ENCODE measurements at regions not wholly inside any gene's neighbourhood (a gene's known extent, or its start where the extent isn't known, plus 50 kb on each side); places are given as distances from the start of the nearest gene placed in this dataset.

DNA sequence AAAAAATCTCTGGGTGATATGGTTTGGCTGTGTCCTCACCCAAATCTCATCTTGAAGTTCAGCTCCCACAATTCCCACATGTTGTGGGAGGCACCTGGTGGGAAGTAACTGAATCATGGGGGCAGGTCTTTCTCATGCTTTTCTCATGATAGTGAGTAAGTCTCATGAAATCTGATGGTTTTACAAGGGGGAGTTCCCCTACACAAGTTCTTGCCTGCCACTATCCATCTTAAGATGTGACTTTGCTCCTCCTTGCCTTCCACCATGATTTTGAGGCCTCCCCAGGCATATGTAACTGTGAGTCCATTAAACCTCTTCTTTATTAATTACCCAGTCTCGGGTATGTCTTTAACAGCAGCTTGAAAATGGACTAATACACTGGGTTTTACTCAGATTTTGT, 513.9 kb downstream of the TLE4 start:
- no peak for DNase-seq (ENCODE audit: low read depth)

DNA sequence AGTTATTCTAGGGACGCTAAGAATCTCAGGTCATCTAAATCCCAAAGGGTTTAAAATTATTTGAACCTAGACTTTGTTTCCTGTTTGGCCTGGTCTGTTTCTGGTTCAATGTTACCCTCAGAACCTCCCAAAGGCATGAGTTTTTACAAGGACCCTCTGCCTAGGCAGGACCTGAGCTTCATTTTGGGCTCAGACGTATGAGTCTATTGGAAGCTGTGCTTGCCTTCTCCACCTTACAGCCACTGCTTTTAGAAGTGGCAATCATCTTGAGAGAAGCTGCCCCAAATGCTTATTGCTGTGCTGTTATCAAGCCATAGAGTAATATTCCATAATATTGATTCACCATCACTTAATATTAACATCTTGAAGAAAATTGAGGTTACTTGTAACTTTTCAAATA, 510.4 kb downstream of the TLE4 start:
- DNase-seq (ENCODE audit: low read depth): no peak

- DNase-seq (ENCODE audit: low read depth): no peak
These were observed 507.1 kb downstream of the TLE4 start for GRCh38 chr9:80078826-80079225.

DNA sequence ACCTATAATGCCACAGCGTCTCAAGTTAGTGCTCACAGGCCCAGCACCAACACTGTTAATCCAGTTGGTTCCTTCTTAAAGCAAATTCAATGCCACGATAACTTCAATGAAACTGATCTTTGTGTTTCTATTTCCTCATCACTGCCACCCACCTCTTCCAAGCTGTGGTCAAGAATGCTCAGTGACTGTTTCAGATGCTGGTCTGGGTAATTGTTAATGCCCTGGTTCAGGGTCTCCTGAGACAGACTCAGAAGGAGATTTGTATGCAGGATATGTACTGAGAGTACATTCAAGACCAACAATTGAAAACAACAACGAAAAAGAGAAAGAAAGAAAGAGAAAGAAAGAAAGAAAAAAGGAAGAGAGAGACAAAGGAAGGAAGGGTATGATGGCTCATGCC, 505.3 kb downstream of the TLE4 start:
- DNase-seq (ENCODE audit: low read depth): no peak

DNA sequence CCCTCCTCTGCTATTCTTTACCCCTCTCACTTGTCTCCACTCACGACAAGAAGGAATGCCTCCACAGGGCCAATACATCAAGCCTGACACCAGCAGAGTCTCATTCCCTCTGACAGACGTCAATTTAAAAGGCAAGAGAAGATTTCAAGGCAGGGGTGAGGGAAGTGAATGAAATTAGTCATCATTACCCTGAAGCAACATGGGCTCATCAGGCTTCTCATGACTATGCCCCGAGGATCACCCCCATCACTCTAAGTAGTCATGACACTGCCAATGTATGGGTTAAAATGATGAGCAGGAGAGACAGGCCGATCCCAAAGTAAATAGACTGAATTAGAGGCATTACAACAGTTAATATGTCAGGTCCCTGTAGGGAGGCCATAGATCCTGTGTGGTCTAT, 504.4 kb downstream of the TLE4 start:
- no peak for DNase-seq (ENCODE audit: low read depth)

GRCh38 chr9:80074439-80074838, 502.7 kb downstream of the TLE4 start:
- no peak for DNase-seq (ENCODE audit: low read depth)

- no peak for DNase-seq (ENCODE audit: low read depth)
These were observed 500.7 kb downstream of the TLE4 start for GRCh38 chr9:80072451-80072850.

DNA sequence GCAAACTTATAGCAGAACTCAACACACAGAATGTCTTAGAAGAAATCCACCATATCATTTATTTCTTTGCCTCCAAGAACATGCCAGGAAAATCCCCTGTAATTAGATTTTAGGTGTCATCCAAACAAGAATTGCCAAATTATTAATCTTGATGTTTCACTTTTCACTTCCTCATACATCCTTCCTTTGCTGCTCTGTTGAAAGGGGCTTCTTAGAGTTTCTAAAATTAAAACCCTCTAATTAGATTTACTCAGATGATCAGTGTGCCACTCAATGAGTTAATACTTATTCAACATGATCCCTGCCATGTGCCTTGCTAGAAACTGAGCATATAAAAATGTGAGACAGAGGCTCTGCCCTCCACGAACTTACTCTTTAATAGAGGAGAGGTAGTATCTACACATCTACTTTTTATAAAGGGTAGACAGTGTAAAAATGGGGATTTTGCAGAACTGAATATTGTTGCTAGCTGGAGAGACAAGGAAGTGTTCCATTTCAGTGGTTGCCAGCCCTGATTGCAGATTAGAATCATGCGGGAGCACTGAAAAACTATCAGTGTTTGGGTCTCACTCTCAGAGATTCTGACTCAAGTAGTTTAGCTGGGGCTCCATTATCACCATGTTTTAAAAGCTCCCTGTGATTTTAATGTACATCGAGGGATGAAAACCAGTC, 498.4 kb downstream of the TLE4 start:
- DNase-seq (ENCODE audit: low read depth): no peak

DNA sequence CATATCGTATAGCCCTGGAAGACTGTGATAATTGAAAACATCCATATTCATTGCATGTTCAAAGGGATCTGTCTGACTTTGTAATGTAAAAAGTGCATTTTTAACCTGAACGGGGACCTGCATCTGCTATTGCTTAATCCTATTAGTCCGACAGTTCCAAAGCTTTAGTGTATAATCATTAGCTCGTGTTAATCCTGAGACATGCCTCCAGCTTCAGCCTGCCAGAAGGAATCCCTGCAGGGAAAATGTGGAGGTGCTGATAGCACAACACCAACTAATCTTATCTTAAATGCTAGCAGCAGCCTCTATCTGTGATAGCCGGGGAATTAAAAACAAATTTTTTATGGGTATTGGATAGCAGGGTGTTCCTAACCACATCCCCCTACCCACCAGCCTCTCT, 495.2 kb downstream of the TLE4 start:
- no peak for DNase-seq (ENCODE audit: low read depth)

DNA sequence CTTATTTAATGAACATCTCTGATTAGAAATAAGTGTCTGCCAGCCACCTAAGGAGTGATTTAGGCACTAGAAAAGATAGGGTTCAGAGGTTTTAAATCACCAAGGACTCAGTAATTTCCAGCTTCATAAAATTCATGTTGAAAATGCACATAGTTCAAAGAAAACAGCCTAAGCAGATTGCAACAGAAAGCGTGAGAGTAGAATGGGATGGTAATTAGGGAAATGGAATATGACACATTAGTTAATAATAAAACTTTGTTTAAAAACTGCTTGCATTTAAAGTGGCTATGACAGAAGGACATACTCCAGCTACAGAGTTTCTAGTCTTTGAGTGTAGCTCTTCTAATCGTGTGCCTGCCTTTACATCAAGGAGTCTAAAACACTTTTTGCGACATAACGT, 490.8 kb downstream of the TLE4 start:
- peak; percentile 23 for DNase-seq (ENCODE audit: low read depth)

- peak; percentile 100 for DNase-seq (ENCODE audit: low read depth)
These were observed 490.2 kb downstream of the TLE4 start for GRCh38 chr9:80061940-80062339.

- peak; percentile 55 for DNase-seq (ENCODE audit: low read depth)
These were observed 489.3 kb downstream of the TLE4 start for GRCh38 chr9:80061096-80061495.

- DNase-seq (ENCODE audit: low read depth): no peak
These were observed 488.2 kb downstream of the TLE4 start for GRCh38 chr9:80059979-80060378.

DNA sequence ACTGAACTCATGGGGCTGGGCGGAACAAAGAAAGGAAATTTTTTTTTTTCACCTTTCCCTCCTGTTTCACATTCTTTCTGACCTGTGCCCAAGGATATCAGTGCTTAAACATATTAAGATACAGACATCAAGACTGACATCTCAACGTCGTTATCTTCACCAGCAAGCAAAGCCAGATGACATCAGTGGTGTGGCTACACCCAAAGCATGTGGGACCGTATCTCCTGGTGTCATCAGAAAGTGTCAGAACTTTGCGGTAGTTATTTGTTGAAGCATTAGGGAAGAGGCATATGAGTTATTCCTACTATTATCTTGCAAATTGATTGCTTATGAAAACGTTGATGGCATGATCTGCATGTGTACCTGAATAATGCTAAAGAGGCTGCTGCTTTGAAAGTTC, 487.4 kb downstream of the TLE4 start:
- DNase-seq (ENCODE audit: low read depth): no peak

DNA sequence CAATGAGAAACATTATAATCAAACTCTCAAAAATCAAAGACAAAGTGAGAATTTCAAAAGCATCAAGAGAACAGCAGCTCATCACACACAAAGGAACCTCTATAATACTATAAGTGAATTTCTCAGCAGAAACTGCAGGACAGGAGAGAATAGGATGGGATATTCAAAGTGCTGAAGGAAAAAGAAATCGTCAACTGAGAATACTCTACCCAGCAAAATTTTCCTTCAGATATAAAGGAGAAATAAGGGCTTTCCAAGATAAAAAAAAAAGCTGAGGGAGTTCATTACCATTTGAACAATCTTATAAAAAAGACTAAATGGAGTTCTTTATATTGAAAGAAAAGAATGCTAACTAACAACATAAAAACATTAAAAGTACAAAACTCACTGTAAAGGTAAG, 481.1 kb downstream of the TLE4 start:
- DNase-seq (ENCODE audit: low read depth): peak; percentile 26

DNA sequence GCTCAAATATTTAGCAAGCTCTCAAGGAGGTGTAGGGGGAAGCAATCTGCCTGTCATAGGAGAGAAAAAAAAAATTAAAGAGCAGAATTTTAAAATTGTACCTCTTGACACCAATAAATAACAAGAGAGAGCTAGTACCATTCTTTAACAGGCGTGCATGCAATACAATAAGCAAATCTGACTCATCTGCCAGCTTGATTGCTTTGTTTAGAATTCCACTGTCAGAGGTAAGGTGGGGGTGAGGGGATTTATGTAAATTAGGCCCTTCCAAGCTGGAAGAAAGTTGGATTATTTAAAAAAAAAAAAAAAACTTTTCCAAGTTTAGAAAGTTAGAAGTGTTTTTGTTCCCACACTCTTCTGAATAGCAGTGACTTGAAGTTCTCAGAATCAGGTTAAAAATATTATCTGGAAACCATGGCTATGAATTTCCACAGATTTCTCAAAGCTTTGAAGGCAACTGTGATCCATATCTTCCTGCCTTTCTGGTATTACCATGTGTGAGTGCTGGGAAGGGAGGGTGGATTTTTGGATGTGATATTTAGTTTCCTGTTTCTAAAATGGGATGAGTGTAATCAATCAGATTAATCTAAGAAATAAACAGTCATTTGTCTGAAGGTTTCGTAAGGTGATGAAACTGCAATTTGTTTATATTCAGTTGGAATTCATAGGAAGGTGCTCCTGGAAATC, 477.5 kb downstream of the TLE4 start:
- DNase-seq (ENCODE audit: low read depth): peak; percentile 26

GRCh38 chr9:80046481-80046880, 474.7 kb downstream of the TLE4 start:
- no peak for DNase-seq (ENCODE audit: low read depth)

DNA sequence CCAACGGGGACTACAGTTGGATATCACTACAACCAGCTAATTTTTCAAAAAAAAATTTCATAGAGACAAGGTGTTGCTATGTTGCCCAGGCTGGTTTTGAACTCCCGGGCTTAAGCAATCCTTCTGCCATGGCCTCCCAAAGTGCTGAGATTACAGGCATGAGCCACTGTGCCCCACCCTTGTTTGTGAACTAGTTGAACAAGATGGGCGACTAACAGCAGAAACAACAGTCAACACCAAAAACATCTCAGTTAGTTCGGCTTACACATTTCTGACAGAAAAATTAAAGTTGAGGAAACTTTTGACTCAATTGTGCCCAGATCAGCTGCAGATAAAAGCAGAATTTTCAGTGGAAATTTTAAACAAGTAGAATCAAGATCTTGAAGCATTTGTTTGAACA, 470.1 kb downstream of the TLE4 start:
- DNase-seq (ENCODE audit: low read depth): no peak

DNA sequence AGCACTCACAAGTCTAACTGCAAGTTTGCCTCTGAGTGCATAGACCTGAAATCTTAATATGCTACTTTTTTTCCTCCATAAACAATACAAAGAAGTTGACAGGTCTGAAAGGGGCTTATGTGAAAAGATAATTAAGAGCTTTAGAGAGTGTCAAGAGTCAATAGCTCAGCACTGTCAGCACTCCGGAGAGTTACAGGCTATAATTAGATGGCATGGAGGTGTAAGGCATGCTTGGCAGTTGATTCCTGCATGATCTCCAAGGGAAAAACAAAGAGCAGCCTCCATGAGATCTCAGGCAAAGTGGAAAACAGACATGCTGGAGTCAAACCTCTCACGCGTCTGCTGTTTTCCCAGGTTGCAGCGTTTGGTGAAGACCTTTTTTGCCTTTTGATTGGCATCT, 468.7 kb downstream of the TLE4 start:
- DNase-seq (ENCODE audit: low read depth): no peak

DNA sequence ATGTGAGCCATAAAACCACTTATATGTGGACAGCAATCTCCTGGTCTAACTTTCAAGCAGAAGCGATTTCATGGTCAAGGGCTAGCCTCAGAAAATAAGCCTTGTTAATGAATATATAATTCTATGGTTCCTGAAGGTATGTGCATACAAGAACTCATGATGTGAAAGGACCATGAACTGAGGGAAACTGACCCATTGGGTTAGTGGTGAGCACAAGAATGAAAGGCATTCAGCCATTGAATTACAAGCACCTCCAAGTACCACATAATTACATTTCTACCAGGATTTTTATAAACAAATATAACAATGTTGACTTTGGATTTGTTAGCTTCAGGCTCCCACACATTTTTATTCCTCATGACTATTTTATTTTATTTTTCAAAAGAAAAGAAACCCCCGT, 459.0 kb downstream of the TLE4 start:
- DNase-seq (ENCODE audit: low read depth): no peak

GRCh38 chr9:80028501-80028900, 456.7 kb downstream of the TLE4 start:
- peak; percentile 34 for DNase-seq (ENCODE audit: low read depth)

- no peak for DNase-seq (ENCODE audit: low read depth)
These were observed 454.2 kb downstream of the TLE4 start for GRCh38 chr9:80025796-80026520.

- DNase-seq (ENCODE audit: low read depth): no peak
These were observed 453.4 kb downstream of the TLE4 start for GRCh38 chr9:80025131-80025530.
